SH-SY5Y (cell line): ENCODE measurements at regions not wholly inside any gene's neighbourhood (a gene's known extent, or its start where the extent isn't known, plus 50 kb on each side); places are given as distances from the start of the nearest gene placed in this dataset.

Experiments used
- GATA2 ChIP-seq: IDR thresholded peaks from 2 replicates; pipeline ENCODE4 v1.6.1; 2011; ENCODE audit warnings: mild to moderate bottlenecking, low read depth, low read length
- GATA3 ChIP-seq: IDR thresholded peaks from 2 replicates; pipeline ENCODE4 v1.6.1; 2011; ENCODE audit warnings: low read depth, mild to moderate bottlenecking, low read length, moderate library complexity

GRCh38 chr2:234399451-234400246, 97.2 kb downstream of the ARL4C start:
- no peak for TF ChIP-seq GATA2
- TF ChIP-seq GATA3: no peak
